Natural killer cell (primary cell): ENCODE measurements at regions not wholly inside any gene's neighbourhood (a gene's known extent, or its start where the extent isn't known, plus 50 kb on each side); places are given as distances from the start of the nearest gene placed in this dataset.

Source experiments
- ATAC-seq, 3 donors: fragments of 150-1000 bp in 2 of 3; fragments of 200-7000 bp in 1 of 3; cut with Tn5 transposase; 1 replicate in 1 of 3; 2 replicates in 2 of 3; pipeline ENCODE4 v1.10.0; 2021; ENCODE audit warnings: mild to moderate bottlenecking in 2 of 3, moderate library complexity in 2 of 3
- DNase-seq, 2 donors: peaks; one replicate each; pipeline versions ENCODE4 v3.0.0 to v3.0.0-alpha.2; 2013 to 2021; ENCODE audit warnings: mixed read lengths in 1 of 2
- H3K27ac ChIP-seq: one replicate; pipeline ENCODE4 v1.5.1; 2013; ENCODE audit warnings: mild to moderate bottlenecking, low read length
- H3K27me3 ChIP-seq: one replicate; pipeline ENCODE4 v1.6.1; 2013; ENCODE audit warnings: low read length; ENCODE audit not compliant: control insufficient read depth, insufficient read depth
- H3K36me3 ChIP-seq: one replicate; pipeline ENCODE4 v1.6.1; 2013; ENCODE audit warnings: low read length; ENCODE audit not compliant: control insufficient read depth, insufficient read depth
- H3K4me1 ChIP-seq: one replicate; pipeline ENCODE4 v1.6.1; 2013; ENCODE audit warnings: low read length; ENCODE audit not compliant: control insufficient read depth, insufficient read depth
- H3K4me3 ChIP-seq: one replicate; pipeline ENCODE4 v1.5.1; 2013; ENCODE audit warnings: low read length
- H3K9me3 ChIP-seq: one replicate; pipeline ENCODE4 v1.6.1; 2013; ENCODE audit warnings: low read length; ENCODE audit not compliant: control insufficient read depth, insufficient read depth
- H3K27ac Mint-ChIP-seq, 2 donors: one replicate each; pipeline ENCODE4 v1.8.0; 2022; ENCODE audit warnings: mild to moderate bottlenecking in 2 of 2, mixed read lengths in 2 of 2, moderate library complexity in 1 of 2
- H3K27me3 Mint-ChIP-seq, 2 donors: one replicate each; pipeline ENCODE4 v1.8.0; 2022; ENCODE audit warnings: low read depth in 2 of 2, mixed read lengths in 2 of 2
- H3K36me3 Mint-ChIP-seq: one replicate; pipeline ENCODE4 v1.8.0; 2022; ENCODE audit warnings: mixed read lengths
- H3K4me1 Mint-ChIP-seq, 2 donors: one replicate each; pipeline ENCODE4 v1.8.0; 2022; ENCODE audit warnings: mixed read lengths in 2 of 2
- H3K4me3 Mint-ChIP-seq: one replicate; pipeline ENCODE4 v1.8.0; 2022; ENCODE audit warnings: mild to moderate bottlenecking, moderate library complexity, mixed read lengths
- H3K9me3 Mint-ChIP-seq, 2 donors: one replicate each; pipeline ENCODE4 v1.8.0; 2022; ENCODE audit warnings: mixed read lengths in 2 of 2
- CTCF ChIP-seq: fragments of 200-600 bp; IDR thresholded peaks from one replicate; pipeline ENCODE4 v1.8.0; 2022; ENCODE audit warnings: antibody characterized with exemption
- WGBS: methylation state at CpG from one replicate; pipeline ENCODE4 v1.1.7; 2013; ENCODE audit warnings: missing lambda C conversion rate; ENCODE audit not compliant: insufficient coverage; 5-methylcytosine and 5-hydroxymethylcytosine counted together
- intact Hi-C: fragments of 100-400 bp; cut with micrococcal nuclease; formaldehyde crosslinking; loops from one replicate; pipeline ENCODE4 v1.14.2; 2022

GRCh38 chr2:18180031-18180610, 301.7 kb downstream of the KCNS3 start:
- H3K9me3 Mint-ChIP-seq = no peaks in the 10 kb centered on the region
- 85% methylated on average over 3 of the region's 3 CpGs for WGBS
- Histone ChIP-seq H3K36me3 (no peaks in the 10 kb centered on the region), H3K27ac (no peak overlapping the region), H3K27me3 (no peaks in the 10 kb centered on the region), H3K4me1 (no peaks in the 10 kb centered on the region), H3K9me3 (no peaks in the 10 kb centered on the region), H3K4me3 (no peak overlapping the region)
- TF ChIP-seq CTCF = no peak
- no peak overlapping the region for H3K27ac Mint-ChIP-seq
- no peak for ATAC-seq
- no peaks in the 10 kb centered on the region for H3K27me3 Mint-ChIP-seq
- H3K36me3 Mint-ChIP-seq = no peaks in the 10 kb centered on the region
- H3K4me1 Mint-ChIP-seq = no peaks in the 10 kb centered on the region
- DNase-seq = no peak
- intact Hi-C loops = no loop called here
- no peak overlapping the region for H3K4me3 Mint-ChIP-seq

- H3K4me1 ChIP-seq = no peaks in the 10 kb centered on the region
- Mint-ChIP-seq H3K4me1 (no peaks in the 10 kb centered on the region), H3K27ac (no peak overlapping the region), H3K36me3 (no peaks in the 10 kb centered on the region), H3K9me3 (no peaks in the 10 kb centered on the region), H3K4me3 (no peak overlapping the region), H3K27me3 (no peaks in the 10 kb centered on the region)
- H3K27ac ChIP-seq = no peak overlapping the region
- 0% methylated on average over 1 of the region's 1 CpG for WGBS
- H3K9me3 ChIP-seq = no peaks in the 10 kb centered on the region
- no peaks in the 10 kb centered on the region for H3K36me3 ChIP-seq
- H3K4me3 ChIP-seq = no peak overlapping the region
- intact Hi-C loops = loop anchor here (5.0 kb wide), 1 partner anchor 462 kb away; no protein-coding TSS in a partner anchor
- DNase-seq = peak in 1 of 2 donors; percentile 58
- TF ChIP-seq CTCF = peak; percentile 59
- H3K27me3 ChIP-seq = no peaks in the 10 kb centered on the region
- ATAC-seq = peak in 2 of 3 donors; percentile 52 to 60
Measured at GRCh38 chr2:18178736-18179349, 300.4 kb downstream of the KCNS3 start.

- H3K36me3 ChIP-seq = no peaks in the 10 kb centered on the region
- no peak overlapping the region for H3K27ac ChIP-seq
- H3K27me3 Mint-ChIP-seq = no peaks in the 10 kb centered on the region
- WGBS = 79% methylated on average over 1 of the region's 2 CpGs
- no peaks in the 10 kb centered on the region for H3K9me3 Mint-ChIP-seq
- intact Hi-C loops = loop anchor here (5.0 kb wide), 1 partner anchor 459 kb away; no protein-coding TSS in a partner anchor
- H3K4me1 ChIP-seq = no peaks in the 10 kb centered on the region
- DNase-seq = no peak
- no peaks in the 10 kb centered on the region for H3K4me1 Mint-ChIP-seq
- no peak overlapping the region for H3K4me3 Mint-ChIP-seq
- H3K27me3 ChIP-seq = no peaks in the 10 kb centered on the region
- ATAC-seq = no peak
- no peaks in the 10 kb centered on the region for H3K36me3 Mint-ChIP-seq
- no peaks in the 10 kb centered on the region for H3K9me3 ChIP-seq
- TF ChIP-seq CTCF = no peak
- no peak overlapping the region for H3K4me3 ChIP-seq
- H3K27ac Mint-ChIP-seq = no peak overlapping the region
Measured at GRCh38 chr2:18176679-18177215, 298.3 kb downstream of the KCNS3 start.
